B cell (primary cell): ENCODE measurements at regions not wholly inside any gene's neighbourhood (a gene's known extent, or its start where the extent isn't known, plus 50 kb on each side); places are given as distances from the start of the nearest gene placed in this dataset.

ENCODE experiments used
- ATAC-seq: fragments of 200-7000 bp; cut with Tn5 transposase; one replicate; pipeline ENCODE4 v1.10.0; 2021; ENCODE audit warnings: low read depth, mild to moderate bottlenecking, moderate number of reproducible peaks, moderate library complexity
- CTCF ChIA-PET: fragments of 350-600 bp; sonication (Branson Sonifier 250); formaldehyde crosslinking; loops from one replicate; lab custom pipeline; 2021; ENCODE audit warnings: antibody characterized with exemption, inconsistent platforms; lab: Charles Lee
- POLR2A ChIA-PET: fragments of 350-600 bp; sonication (Branson Sonifier 250); formaldehyde crosslinking; loops from one replicate; lab custom pipeline; 2021; ENCODE audit warnings: antibody characterized with exemption; lab: Charles Lee
- DNase-seq: peaks from one replicate; pipeline ENCODE4 v3.0.0; 2013
- H2AFZ ChIP-seq: 2 replicates; pipeline ENCODE4 v1.6.1; 2012; ENCODE audit warnings: mild to moderate bottlenecking, low read depth, low read length; ENCODE audit not compliant: insufficient read depth, poor library complexity, severe bottlenecking
- H3K27ac ChIP-seq, 2 donors: 1 replicate in 1 of 2; 2 replicates in 1 of 2; pipeline ENCODE4 v1.5.1; 2012 to 2013; ENCODE audit warnings: low read length in 2 of 2, mild to moderate bottlenecking in 2 of 2, moderate library complexity in 1 of 2
- H3K27me3 ChIP-seq, 4 experiments: fragments of 200-600 bp in 1 of 4; sonication (generic) in 1 of 4; replicated peaks in 1 of 4; 1 replicate in 2 of 4; 2 replicates in 2 of 4; pipeline versions ENCODE4 v1.6.1 to v1.7.0; 2013 to 2016; ENCODE audit warnings: low read length in 3 of 4, mild to moderate bottlenecking in 2 of 4, mixed read lengths in 1 of 4, moderate library complexity in 1 of 4; ENCODE audit not compliant: insufficient read depth in 4 of 4, control insufficient read depth in 3 of 4; ENCODE audit errors: control extremely low read depth in 1 of 4
- H3K36me3 ChIP-seq, 2 experiments: replicated peaks in 1 of 2; 1 replicate in 1 of 2; 2 replicates in 1 of 2; pipeline versions ENCODE4 v1.6.1 to v1.7.1; 2013; ENCODE audit warnings: low read length in 1 of 2; ENCODE audit not compliant: insufficient read depth in 2 of 2, control insufficient read depth in 1 of 2; ENCODE audit errors: control extremely low read depth in 1 of 2, extremely low read depth in 1 of 2
- H3K4me1 ChIP-seq, 2 donors: fragments of 200-600 bp in 1 of 2; sonication (generic) in 1 of 2; 1 replicate in 1 of 2; 2 replicates in 1 of 2; pipeline versions ENCODE4 v1.5.1 to v1.6.1; 2013 to 2017; ENCODE audit warnings: low read length in 2 of 2; ENCODE audit not compliant: control insufficient read depth in 2 of 2, insufficient read depth in 2 of 2
- H3K4me2 ChIP-seq: replicated peaks from 2 replicates; pipeline ENCODE3; 2012; ENCODE audit warnings: mild to moderate bottlenecking, low read depth, low read length; ENCODE audit not compliant: poor library complexity, severe bottlenecking
- H3K4me3 ChIP-seq, 5 experiments: fragments of 200-600 bp in 1 of 5; sonication (generic) in 1 of 5; 1 replicate in 3 of 5; 2 replicates in 2 of 5; pipeline versions ENCODE4 v1.5.1 to v1.7.0; 2011 to 2016; ENCODE audit warnings: low read length in 4 of 5, mild to moderate bottlenecking in 4 of 5, low read depth in 2 of 5, control low read depth in 1 of 5, moderate library complexity in 1 of 5; ENCODE audit not compliant: insufficient read depth in 1 of 5; ENCODE audit errors: control extremely low read depth in 1 of 5, extremely low read depth in 1 of 5
- H3K79me2 ChIP-seq: fragments of 200-600 bp; sonication (generic); one replicate; pipeline ENCODE4 v1.6.0; 2016; ENCODE audit warnings: low read length; ENCODE audit not compliant: control insufficient read depth, insufficient read depth
- H3K9ac ChIP-seq: fragments of 200-600 bp; sonication (generic); 2 replicates; pipeline ENCODE4 v1.6.1; 2017; ENCODE audit warnings: mild to moderate bottlenecking, low read length, moderate library complexity
- H3K9me3 ChIP-seq, 3 donors: one replicate each; pipeline versions ENCODE4 v1.6.1 to v1.7.1; 2013; ENCODE audit warnings: low read length in 2 of 3; ENCODE audit not compliant: control insufficient read depth in 2 of 3, insufficient read depth in 1 of 3; ENCODE audit errors: control extremely low read depth in 1 of 3
- H4K20me1 ChIP-seq: 2 replicates; pipeline ENCODE4 v1.6.0; 2012; ENCODE audit warnings: mild to moderate bottlenecking, low read length; ENCODE audit not compliant: insufficient read depth, control insufficient read depth, poor library complexity, severe bottlenecking
- H3K27ac Mint-ChIP-seq: one replicate; pipeline ENCODE4 v1.8.0; 2021; ENCODE audit warnings: mixed read lengths
- H3K27me3 Mint-ChIP-seq: one replicate; pipeline ENCODE4 v1.8.0; 2021; ENCODE audit warnings: mixed read lengths
- H3K4me1 Mint-ChIP-seq: one replicate; pipeline ENCODE4 v1.8.0; 2021; ENCODE audit warnings: mixed read lengths
- H3K4me3 Mint-ChIP-seq: one replicate; pipeline ENCODE4 v1.8.0; 2021; ENCODE audit warnings: mixed read lengths
- H3K9me3 Mint-ChIP-seq: one replicate; pipeline ENCODE4 v1.8.0; 2022; ENCODE audit warnings: mixed read lengths; ENCODE audit not compliant: insufficient read depth
- CTCF ChIP-seq: fragments of 200-600 bp; IDR thresholded peaks from one replicate; pipeline ENCODE4 v1.8.0; 2022; ENCODE audit warnings: antibody characterized with exemption, mild to moderate bottlenecking
- EZH2 ChIP-seq: IDR thresholded peaks from 2 replicates; pipeline ENCODE4 v1.6.1; 2012; ENCODE audit warnings: borderline replicate concordance, low read depth, mild to moderate bottlenecking, moderate library complexity, low read length; ENCODE audit not compliant: insufficient read depth, poor library complexity, severe bottlenecking
- WGBS: methylation state at CpG from one replicate; pipeline ENCODE4 v1.1.5; 2013; ENCODE audit warnings: missing lambda C conversion rate; ENCODE audit not compliant: insufficient coverage; 5-methylcytosine and 5-hydroxymethylcytosine counted together
- intact Hi-C: fragments of 100-400 bp; cut with micrococcal nuclease; formaldehyde crosslinking; loops from one replicate; pipeline ENCODE4 v1.10.0; 2022

- Mint-ChIP-seq H3K27me3 (peaks cover 47% of the 10 kb centered on the region), H3K4me3 (no peak overlapping the region), H3K4me1 (no peaks in the 10 kb centered on the region), H3K9me3 (no peaks in the 10 kb centered on the region), H3K27ac (no peak overlapping the region)
- no peaks in the 10 kb centered on the region for H3K36me3 ChIP-seq
- H3K4me3 ChIP-seq = no peak overlapping the region
- H4K20me1 ChIP-seq = no peaks in the 10 kb centered on the region
- no peak overlapping the region for H3K27ac ChIP-seq
- H3K9ac ChIP-seq = no peak overlapping the region
- no peak overlapping the region for H3K4me2 ChIP-seq
- peaks cover 0 to 22% (median 1%) of the 10 kb centered on the region in 4 experiments for H3K27me3 ChIP-seq
- intact Hi-C loops = no loop called here
- H3K4me1 ChIP-seq = no peaks in the 10 kb centered on the region
- 39% methylated on average over 4 of the region's 7 CpGs for WGBS
- ChIA-PET CTCF (no interaction called here), POLR2A (no interaction called here)
- no peaks in the 10 kb centered on the region for H3K79me2 ChIP-seq
- DNase-seq (no peak), ATAC-seq (no peak)
- H3K9me3 ChIP-seq = peaks cover 0 to 21% (median 0%) of the 10 kb centered on the region in 3 donors
- TF ChIP-seq CTCF (no peak), EZH2 (no peak)
- H2AFZ ChIP-seq = no peak overlapping the region
These were observed 78.7 kb upstream of the UNC5A start for GRCh38 chr5:176731506-176732160.

GRCh38 chr5:176732306-176732705, 78.1 kb upstream of the UNC5A start:
- DNase-seq = no peak
- intact Hi-C loops = no loop called here
- Histone ChIP-seq H2AFZ (no peak overlapping the region), H3K9me3 (peaks cover 0 to 18% (median 0%) of the 10 kb centered on the region in 3 donors), H3K9ac (no peak overlapping the region), H3K4me1 (no peaks in the 10 kb centered on the region), H3K4me3 (no peak overlapping the region), H3K4me2 (no peak overlapping the region), H3K36me3 (no peaks in the 10 kb centered on the region), H3K27ac (no peak overlapping the region), H4K20me1 (no peaks in the 10 kb centered on the region), H3K27me3 (peaks cover 0 to 16% (median 3%) of the 10 kb centered on the region in 4 experiments), H3K79me2 (no peaks in the 10 kb centered on the region)
- WGBS = 90% methylated on average over 12 of the region's 13 CpGs
- H3K4me1 Mint-ChIP-seq = no peaks in the 10 kb centered on the region
- no peak overlapping the region for H3K4me3 Mint-ChIP-seq
- peaks cover 51% of the 10 kb centered on the region for H3K27me3 Mint-ChIP-seq
- no peaks in the 10 kb centered on the region for H3K9me3 Mint-ChIP-seq
- no peak for TF ChIP-seq EZH2
- no peak for TF ChIP-seq CTCF
- ChIA-PET POLR2A (no interaction called here), CTCF (no interaction called here)
- ATAC-seq = no peak
- no peak overlapping the region for H3K27ac Mint-ChIP-seq
